MM.1S (cell line): ENCODE measurements at regions not wholly inside any gene's neighbourhood (a gene's known extent, or its start where the extent isn't known, plus 50 kb on each side); places are given as distances from the start of the nearest gene placed in this dataset.

Experiments
- DNase-seq: peaks from one replicate; pipeline ENCODE4 v3.0.0-alpha.2; 2015
- H2AFZ ChIP-seq: fragments of 300-600 bp; sonication (generic); 2 replicates; pipeline ENCODE4 v1.6.0; 2016; ENCODE audit warnings: antibody characterized with exemption, low read length
- H3F3A ChIP-seq: fragments of 300-600 bp; sonication (generic); 2 replicates; pipeline ENCODE4 v1.6.1; 2016; ENCODE audit warnings: mild to moderate bottlenecking, antibody characterized with exemption, low read length, moderate library complexity, mixed read lengths; ENCODE audit not compliant: insufficient read depth
- H3K27ac ChIP-seq: fragments of 300-600 bp; sonication (generic); 2 replicates; pipeline ENCODE4 v1.5.1; 2016; ENCODE audit warnings: mild to moderate bottlenecking, low read length
- H3K27me3 ChIP-seq: fragments of 300-600 bp; sonication (generic); replicated peaks from 2 replicates; pipeline ENCODE4 v1.6.0; 2016; ENCODE audit warnings: low read length; ENCODE audit not compliant: insufficient read depth
- H3K36me3 ChIP-seq: fragments of 300-600 bp; sonication (generic); replicated peaks from 2 replicates; pipeline ENCODE4 v1.6.1; 2016; ENCODE audit warnings: mild to moderate bottlenecking, low read length, mixed read lengths; ENCODE audit not compliant: insufficient read depth
- H3K4me1 ChIP-seq: fragments of 300-600 bp; sonication (generic); 2 replicates; pipeline ENCODE4 v1.6.1; 2016; ENCODE audit warnings: low read length, mixed read lengths
- H3K4me2 ChIP-seq: fragments of 300-600 bp; sonication (generic); 2 replicates; pipeline ENCODE4 v1.6.0; 2016; ENCODE audit warnings: low read depth, low read length
- H3K4me3 ChIP-seq: fragments of 300-600 bp; sonication (generic); 2 replicates; pipeline ENCODE4 v1.5.1; 2016; ENCODE audit warnings: low read length, mixed read lengths
- H3K79me2 ChIP-seq: fragments of 300-600 bp; sonication (generic); 2 replicates; pipeline ENCODE4 v1.6.1; 2016; ENCODE audit warnings: mixed run types, low read length, mixed read lengths
- H3K9ac ChIP-seq: fragments of 300-600 bp; sonication (generic); 2 replicates; pipeline ENCODE4 v1.6.1; 2016; ENCODE audit warnings: low read length, mixed read lengths
- H3K9me2 ChIP-seq: fragments of 300-600 bp; sonication (generic); replicated peaks from 2 replicates; pipeline ENCODE4 v1.6.1; 2016; ENCODE audit warnings: mild to moderate bottlenecking, low read length, mixed read lengths; ENCODE audit not compliant: insufficient read depth
- H3K9me3 ChIP-seq: fragments of 300-600 bp; sonication (generic); replicated peaks from 2 replicates; pipeline ENCODE4 v1.6.1; 2016; ENCODE audit warnings: mild to moderate bottlenecking, low read length, mixed read lengths; ENCODE audit not compliant: insufficient read depth
- H4K20me1 ChIP-seq: fragments of 300-600 bp; sonication (generic); 2 replicates; pipeline ENCODE4 v1.6.1; 2016; ENCODE audit warnings: mild to moderate bottlenecking, low read length, moderate library complexity, mixed read lengths; ENCODE audit not compliant: insufficient read depth
- EZH2 ChIP-seq: fragments of 300-600 bp; sonication (generic); optimal IDR thresholded peaks from 2 replicates; pipeline ENCODE3; 2017; ENCODE audit warnings: low read depth, mild to moderate bottlenecking, antibody characterized with exemption, low read length, mixed read lengths
- EZH2phosphoT487 ChIP-seq: fragments of 300-600 bp; sonication (generic); IDR thresholded peaks from 2 replicates; pipeline ENCODE4 v1.6.1; 2018; ENCODE audit warnings: antibody characterized with exemption, low read length
- TF ChIP-seq, protein P1 (sequence below): fragments of 300-600 bp; sonication (generic); IDR thresholded peaks from 2 replicates; pipeline ENCODE4 v1.5.1; 2016; ENCODE audit warnings: antibody characterized with exemption, low read length, mixed read lengths

DNA sequence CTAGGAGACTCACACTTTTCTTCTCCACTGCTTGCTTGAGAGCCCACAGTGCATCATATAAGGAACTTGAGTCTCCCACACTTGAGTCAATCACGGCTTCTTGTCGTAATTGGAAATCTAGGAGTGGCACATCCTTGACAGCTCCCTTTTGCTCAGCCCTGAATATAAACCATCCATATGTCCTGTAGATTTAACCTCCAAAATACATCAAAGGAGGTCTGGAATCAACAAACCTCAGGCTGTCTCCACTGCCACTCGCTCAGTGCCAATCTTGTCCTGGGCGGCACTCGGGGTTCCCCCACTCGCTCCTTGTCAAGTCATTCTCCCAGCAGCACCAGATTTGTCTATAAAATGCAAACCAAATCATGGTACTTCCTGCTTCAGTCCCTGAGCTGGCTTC is 84.4 kb upstream of the UQCRFS1 start:
- no peak for DNase-seq
- H3K4me1 ChIP-seq = no peaks in the 10 kb centered on the region
- no peak overlapping the region for H3K4me2 ChIP-seq
- H3K27me3 ChIP-seq = peaks cover 16% of the 10 kb centered on the region
- H3K9me3 ChIP-seq = no peaks in the 10 kb centered on the region
- no peaks in the 10 kb centered on the region for H4K20me1 ChIP-seq
- no peak overlapping the region for H3K4me3 ChIP-seq
- no peaks in the 10 kb centered on the region for H3K9me2 ChIP-seq
- H3K27ac ChIP-seq = no peak overlapping the region
- no peaks in the 10 kb centered on the region for H3F3A ChIP-seq
- no peaks in the 10 kb centered on the region for H3K36me3 ChIP-seq
- H3K9ac ChIP-seq = no peak overlapping the region
- TF ChIP-seq, protein P1, sequence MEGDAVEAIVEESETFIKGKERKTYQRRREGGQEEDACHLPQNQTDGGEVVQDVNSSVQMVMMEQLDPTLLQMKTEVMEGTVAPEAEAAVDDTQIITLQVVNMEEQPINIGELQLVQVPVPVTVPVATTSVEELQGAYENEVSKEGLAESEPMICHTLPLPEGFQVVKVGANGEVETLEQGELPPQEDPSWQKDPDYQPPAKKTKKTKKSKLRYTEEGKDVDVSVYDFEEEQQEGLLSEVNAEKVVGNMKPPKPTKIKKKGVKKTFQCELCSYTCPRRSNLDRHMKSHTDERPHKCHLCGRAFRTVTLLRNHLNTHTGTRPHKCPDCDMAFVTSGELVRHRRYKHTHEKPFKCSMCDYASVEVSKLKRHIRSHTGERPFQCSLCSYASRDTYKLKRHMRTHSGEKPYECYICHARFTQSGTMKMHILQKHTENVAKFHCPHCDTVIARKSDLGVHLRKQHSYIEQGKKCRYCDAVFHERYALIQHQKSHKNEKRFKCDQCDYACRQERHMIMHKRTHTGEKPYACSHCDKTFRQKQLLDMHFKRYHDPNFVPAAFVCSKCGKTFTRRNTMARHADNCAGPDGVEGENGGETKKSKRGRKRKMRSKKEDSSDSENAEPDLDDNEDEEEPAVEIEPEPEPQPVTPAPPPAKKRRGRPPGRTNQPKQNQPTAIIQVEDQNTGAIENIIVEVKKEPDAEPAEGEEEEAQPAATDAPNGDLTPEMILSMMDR = no peak
- TF ChIP-seq EZH2 (no peak), EZH2phosphoT487 (no peak)
- no peaks in the 10 kb centered on the region for H3K79me2 ChIP-seq
- H2AFZ ChIP-seq = no peak overlapping the region

DNA sequence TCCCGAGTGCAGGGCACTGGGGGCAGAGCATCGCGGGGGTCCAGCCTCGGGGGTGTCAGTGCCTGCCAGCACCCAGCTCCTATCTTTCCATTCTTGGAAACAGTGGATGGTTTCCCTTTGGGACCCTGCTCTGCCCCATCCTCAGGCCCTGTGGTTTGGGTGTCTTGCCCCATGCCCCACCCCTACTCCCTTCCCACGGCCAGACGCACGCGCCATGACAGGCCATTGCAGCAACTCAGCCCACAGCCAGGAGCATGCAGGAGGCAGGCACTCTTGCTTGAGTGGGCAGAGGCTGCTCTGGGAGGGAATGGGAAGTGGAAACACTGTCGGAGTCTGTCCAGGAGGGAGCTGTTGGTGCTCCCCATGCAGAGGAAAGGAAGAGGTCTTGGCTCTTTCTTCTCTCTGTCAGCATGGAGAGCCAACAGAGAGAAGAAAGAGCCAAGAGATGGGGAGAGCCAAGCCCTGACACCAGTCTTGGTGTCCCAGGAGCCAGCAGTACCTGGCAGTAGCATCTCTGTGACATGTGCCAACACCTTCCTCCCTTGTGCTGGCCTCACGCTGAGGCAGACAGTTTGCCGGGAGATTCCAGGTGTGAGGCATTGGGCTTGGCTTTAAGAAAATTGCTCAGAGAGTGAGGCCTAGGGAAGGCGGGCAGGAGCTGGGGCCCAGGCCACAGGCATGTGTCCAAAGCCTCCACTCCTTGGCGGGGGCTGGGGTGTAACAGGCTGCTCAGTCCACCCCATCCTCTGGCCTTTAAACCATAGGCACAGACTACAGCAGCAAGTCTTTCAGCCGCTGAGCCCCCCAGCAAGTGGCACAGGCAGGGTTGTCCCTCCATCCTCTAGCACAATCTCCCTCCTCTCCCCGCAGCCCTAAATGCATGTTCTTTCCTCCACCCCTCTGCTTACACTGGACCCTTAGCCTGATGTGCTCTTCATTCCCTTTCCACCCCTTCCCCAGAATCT is 86.7 kb upstream of the UQCRFS1 start:
- Histone ChIP-seq H3K9me2 (no peaks in the 10 kb centered on the region), H3K27me3 (peaks cover 30% of the 10 kb centered on the region), H3K4me2 (no peak overlapping the region), H4K20me1 (no peaks in the 10 kb centered on the region), H3K27ac (no peak overlapping the region), H3K79me2 (no peaks in the 10 kb centered on the region), H3K4me3 (no peak overlapping the region), H3F3A (no peaks in the 10 kb centered on the region), H3K9ac (no peak overlapping the region), H3K4me1 (no peaks in the 10 kb centered on the region), H2AFZ (no peak overlapping the region), H3K36me3 (no peaks in the 10 kb centered on the region), H3K9me3 (no peaks in the 10 kb centered on the region)
- no peak for TF ChIP-seq EZH2
- no peak for DNase-seq

- H3K79me2 ChIP-seq = no peaks in the 10 kb centered on the region
- H2AFZ ChIP-seq = no peak overlapping the region
- H3K4me3 ChIP-seq = no peak overlapping the region
- no peak overlapping the region for H3K27ac ChIP-seq
- no peak for DNase-seq
- no peaks in the 10 kb centered on the region for H3F3A ChIP-seq
- H3K27me3 ChIP-seq = peaks cover 41% of the 10 kb centered on the region
- H3K9ac ChIP-seq = no peak overlapping the region
- no peak overlapping the region for H3K4me2 ChIP-seq
- H4K20me1 ChIP-seq = no peaks in the 10 kb centered on the region
- no peaks in the 10 kb centered on the region for H3K36me3 ChIP-seq
- H3K9me2 ChIP-seq = no peaks in the 10 kb centered on the region
- TF ChIP-seq, protein P1 = no peak
- TF ChIP-seq EZH2phosphoT487 (no peak), EZH2 (no peak)
- H3K4me1 ChIP-seq = no peaks in the 10 kb centered on the region
- H3K9me3 ChIP-seq = no peaks in the 10 kb centered on the region
Measured at GRCh38 chr19:29302002-29302928, 89.3 kb upstream of the UQCRFS1 start.
